Nephron progenitor cell (in vitro differentiated cells): ENCODE measurements at regions not wholly inside any gene's neighbourhood (a gene's known extent, or its start where the extent isn't known, plus 50 kb on each side); places are given as distances from the start of the nearest gene placed in this dataset.

Source experiments
- DNase-seq: peaks from one replicate; pipeline ENCODE4 v3.0.0; 2021
- H3K27ac Mint-ChIP-seq: 2 replicates; pipeline ENCODE4 v1.8.0; 2021; ENCODE audit warnings: mild to moderate bottlenecking, moderate library complexity, mixed read lengths
- H3K27me3 Mint-ChIP-seq: 2 replicates; pipeline ENCODE4 v1.8.0; 2021; ENCODE audit warnings: mild to moderate bottlenecking, low read depth, mixed read lengths; ENCODE audit not compliant: poor library complexity
- H3K36me3 Mint-ChIP-seq: 2 replicates; pipeline ENCODE4 v1.8.0; 2021; ENCODE audit warnings: low read depth, mixed read lengths
- H3K4me1 Mint-ChIP-seq: 2 replicates; pipeline ENCODE4 v1.8.0; 2021; ENCODE audit warnings: mixed read lengths
- H3K4me3 Mint-ChIP-seq: 2 replicates; pipeline ENCODE4 v1.8.0; 2021; ENCODE audit warnings: mild to moderate bottlenecking, moderate library complexity, mixed read lengths
- H3K9me3 Mint-ChIP-seq: 2 replicates; pipeline ENCODE4 v1.8.0; 2021; ENCODE audit warnings: mild to moderate bottlenecking, moderate library complexity, mixed read lengths
- TF ChIP-seq, protein P1 (sequence below): fragments of 200-600 bp; sonication (generic); IDR thresholded peaks from 2 replicates; pipeline ENCODE4 v1.5.0; 2021; ENCODE audit warnings: antibody characterized with exemption

DNA sequence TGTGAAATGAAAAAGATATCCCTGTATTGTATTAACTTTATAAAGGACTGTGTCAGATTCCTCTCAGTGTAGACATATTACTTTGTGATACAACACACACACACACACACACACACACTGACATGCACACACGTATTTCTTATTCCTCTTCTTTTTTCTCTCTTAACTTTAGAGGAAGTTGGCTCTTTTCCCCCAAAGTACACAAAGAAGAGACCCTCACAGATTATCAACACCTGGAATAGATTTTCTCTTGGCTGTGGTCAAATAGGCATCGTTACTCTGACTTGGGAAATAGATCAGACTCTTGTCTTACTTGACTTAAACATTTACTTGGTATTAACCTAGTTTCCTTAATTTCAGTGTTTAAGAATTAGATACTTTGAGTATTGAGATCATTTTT lies 792.8 kb downstream of the ADGRL2 start:
- Mint-ChIP-seq H3K9me3 (no peaks in the 10 kb centered on the region), H3K4me3 (no peak overlapping the region), H3K4me1 (peaks cover 7% of the 10 kb centered on the region), H3K27ac (no peak overlapping the region), H3K27me3 (no peaks in the 10 kb centered on the region), H3K36me3 (no peaks in the 10 kb centered on the region)
- DNase-seq, result no peak
- TF ChIP-seq, protein P1, sequence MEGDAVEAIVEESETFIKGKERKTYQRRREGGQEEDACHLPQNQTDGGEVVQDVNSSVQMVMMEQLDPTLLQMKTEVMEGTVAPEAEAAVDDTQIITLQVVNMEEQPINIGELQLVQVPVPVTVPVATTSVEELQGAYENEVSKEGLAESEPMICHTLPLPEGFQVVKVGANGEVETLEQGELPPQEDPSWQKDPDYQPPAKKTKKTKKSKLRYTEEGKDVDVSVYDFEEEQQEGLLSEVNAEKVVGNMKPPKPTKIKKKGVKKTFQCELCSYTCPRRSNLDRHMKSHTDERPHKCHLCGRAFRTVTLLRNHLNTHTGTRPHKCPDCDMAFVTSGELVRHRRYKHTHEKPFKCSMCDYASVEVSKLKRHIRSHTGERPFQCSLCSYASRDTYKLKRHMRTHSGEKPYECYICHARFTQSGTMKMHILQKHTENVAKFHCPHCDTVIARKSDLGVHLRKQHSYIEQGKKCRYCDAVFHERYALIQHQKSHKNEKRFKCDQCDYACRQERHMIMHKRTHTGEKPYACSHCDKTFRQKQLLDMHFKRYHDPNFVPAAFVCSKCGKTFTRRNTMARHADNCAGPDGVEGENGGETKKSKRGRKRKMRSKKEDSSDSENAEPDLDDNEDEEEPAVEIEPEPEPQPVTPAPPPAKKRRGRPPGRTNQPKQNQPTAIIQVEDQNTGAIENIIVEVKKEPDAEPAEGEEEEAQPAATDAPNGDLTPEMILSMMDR, result no peak

GRCh38 chr1:82589588-82589987 lies 788.9 kb downstream of the ADGRL2 start:
- no peak overlapping the region for H3K4me3 Mint-ChIP-seq
- no peaks in the 10 kb centered on the region for H3K4me1 Mint-ChIP-seq
- no peak for DNase-seq
- no peaks in the 10 kb centered on the region for H3K9me3 Mint-ChIP-seq
- H3K27ac Mint-ChIP-seq, result no peak overlapping the region
- H3K36me3 Mint-ChIP-seq, result no peaks in the 10 kb centered on the region
- H3K27me3 Mint-ChIP-seq, result no peaks in the 10 kb centered on the region
- TF ChIP-seq, protein P1, result no peak

DNA sequence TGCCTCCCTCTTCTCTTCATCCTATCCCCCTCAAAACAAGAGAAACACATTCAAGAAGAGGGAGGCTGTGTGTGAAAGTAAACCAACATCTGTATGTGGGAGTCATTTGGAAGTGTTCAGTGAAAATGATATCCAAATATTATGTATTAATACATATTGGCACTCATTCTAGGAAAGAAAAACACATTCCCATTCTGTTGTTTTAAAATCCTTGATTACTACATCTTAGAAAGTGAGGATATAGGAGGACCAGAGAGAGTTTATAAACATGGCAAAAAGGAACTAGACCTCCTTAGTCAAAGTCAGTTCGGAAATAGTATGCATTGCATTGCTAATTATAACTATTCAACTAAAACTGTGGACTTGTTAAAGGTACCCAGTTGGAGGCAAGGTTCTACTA lies 786.6 kb downstream of the ADGRL2 start:
- Mint-ChIP-seq H3K36me3 (no peaks in the 10 kb centered on the region), H3K27ac (no peak overlapping the region), H3K9me3 (no peaks in the 10 kb centered on the region), H3K4me1 (no peaks in the 10 kb centered on the region), H3K4me3 (no peak overlapping the region), H3K27me3 (no peaks in the 10 kb centered on the region)
- DNase-seq, result no peak
- TF ChIP-seq, protein P1, result no peak

GRCh38 chr1:82586473-82586872 lies 785.7 kb downstream of the ADGRL2 start:
- Mint-ChIP-seq H3K4me3 (no peak overlapping the region), H3K9me3 (no peaks in the 10 kb centered on the region), H3K36me3 (no peaks in the 10 kb centered on the region), H3K27me3 (no peaks in the 10 kb centered on the region), H3K27ac (no peak overlapping the region), H3K4me1 (no peaks in the 10 kb centered on the region)
- no peak for DNase-seq
- TF ChIP-seq, protein P1, result no peak

- no peak for DNase-seq
- H3K27me3 Mint-ChIP-seq, result no peaks in the 10 kb centered on the region
- no peak overlapping the region for H3K27ac Mint-ChIP-seq
- H3K4me3 Mint-ChIP-seq, result no peak overlapping the region
- TF ChIP-seq, protein P1, result no peak
- H3K9me3 Mint-ChIP-seq, result no peaks in the 10 kb centered on the region
- H3K4me1 Mint-ChIP-seq, result peaks cover 10% of the 10 kb centered on the region
- no peaks in the 10 kb centered on the region for H3K36me3 Mint-ChIP-seq
These were observed 781.6 kb downstream of the ADGRL2 start for GRCh38 chr1:82582347-82582746.

DNA sequence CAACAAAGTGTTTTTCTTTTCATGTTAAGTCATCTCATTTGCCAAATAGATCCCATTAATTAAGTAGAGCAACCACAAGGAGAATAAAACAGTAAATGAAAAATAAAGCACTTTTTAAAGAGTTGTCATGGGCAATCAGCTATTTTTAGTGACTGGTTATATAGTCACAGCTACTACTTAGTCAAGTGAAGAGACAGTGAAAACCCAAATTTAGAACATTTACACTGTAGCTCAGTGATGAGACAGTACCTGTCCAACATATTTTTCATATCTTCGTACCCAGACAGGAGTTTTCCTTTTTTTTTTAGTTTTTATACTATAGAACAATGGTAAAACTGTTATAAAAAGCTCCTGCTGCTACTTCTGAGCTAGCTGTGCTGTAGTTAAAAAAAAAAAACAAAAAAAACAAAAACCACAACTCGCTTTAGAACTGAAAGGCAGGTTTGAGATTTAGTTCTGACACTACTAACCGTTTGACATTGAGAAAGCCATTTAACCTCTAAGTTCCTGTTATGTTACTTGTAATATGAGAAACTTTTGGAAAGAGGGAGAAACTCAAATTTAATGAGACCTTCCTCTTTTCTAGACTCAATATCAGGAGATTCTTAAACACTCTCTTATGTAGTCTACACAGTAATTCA lies 777.5 kb downstream of the ADGRL2 start:
- Mint-ChIP-seq H3K4me1 (peaks cover 10% of the 10 kb centered on the region), H3K36me3 (no peaks in the 10 kb centered on the region), H3K27ac (no peak overlapping the region), H3K4me3 (no peak overlapping the region), H3K9me3 (no peaks in the 10 kb centered on the region), H3K27me3 (no peaks in the 10 kb centered on the region)
- TF ChIP-seq, protein P1, result no peak
- DNase-seq, result no peak
